ENCODE measurements at regions not wholly inside any gene's neighbourhood (a gene's known extent, or its start where the extent isn't known, plus 50 kb on each side); places are given as distances from the start of the nearest gene placed in this dataset.

DNA sequence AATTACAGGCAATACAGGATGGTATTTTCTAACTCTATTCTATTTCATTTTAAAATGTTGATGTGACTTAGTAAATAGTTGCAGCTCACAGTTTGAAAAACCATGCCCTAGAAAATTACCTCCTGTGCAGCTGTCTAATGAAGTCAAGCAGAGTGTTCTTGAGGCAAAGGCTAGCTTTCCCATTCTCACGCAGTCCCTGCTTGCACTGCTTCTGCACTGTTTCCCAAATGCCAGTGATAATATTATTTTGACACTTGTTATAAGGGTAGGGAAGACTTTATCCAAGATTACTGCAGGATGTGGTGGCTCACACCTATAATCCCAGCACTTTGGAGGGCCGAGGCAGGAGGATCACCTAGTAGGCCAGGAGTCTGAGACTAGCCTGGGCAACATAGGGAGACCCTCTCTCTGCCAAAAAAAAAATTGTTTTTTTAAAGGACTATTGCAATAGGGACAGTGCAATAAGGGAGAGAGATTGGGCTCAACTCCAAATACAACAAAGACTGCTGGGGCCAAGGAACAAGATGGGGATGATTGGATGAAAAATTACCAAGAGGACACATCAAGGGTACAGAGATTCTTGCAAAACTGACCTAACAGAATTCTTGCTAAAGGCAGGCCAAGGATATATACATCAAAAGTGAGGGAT is 196.1 kb downstream of the LY86 start:
- TF ChIP-seq, protein P1, sequence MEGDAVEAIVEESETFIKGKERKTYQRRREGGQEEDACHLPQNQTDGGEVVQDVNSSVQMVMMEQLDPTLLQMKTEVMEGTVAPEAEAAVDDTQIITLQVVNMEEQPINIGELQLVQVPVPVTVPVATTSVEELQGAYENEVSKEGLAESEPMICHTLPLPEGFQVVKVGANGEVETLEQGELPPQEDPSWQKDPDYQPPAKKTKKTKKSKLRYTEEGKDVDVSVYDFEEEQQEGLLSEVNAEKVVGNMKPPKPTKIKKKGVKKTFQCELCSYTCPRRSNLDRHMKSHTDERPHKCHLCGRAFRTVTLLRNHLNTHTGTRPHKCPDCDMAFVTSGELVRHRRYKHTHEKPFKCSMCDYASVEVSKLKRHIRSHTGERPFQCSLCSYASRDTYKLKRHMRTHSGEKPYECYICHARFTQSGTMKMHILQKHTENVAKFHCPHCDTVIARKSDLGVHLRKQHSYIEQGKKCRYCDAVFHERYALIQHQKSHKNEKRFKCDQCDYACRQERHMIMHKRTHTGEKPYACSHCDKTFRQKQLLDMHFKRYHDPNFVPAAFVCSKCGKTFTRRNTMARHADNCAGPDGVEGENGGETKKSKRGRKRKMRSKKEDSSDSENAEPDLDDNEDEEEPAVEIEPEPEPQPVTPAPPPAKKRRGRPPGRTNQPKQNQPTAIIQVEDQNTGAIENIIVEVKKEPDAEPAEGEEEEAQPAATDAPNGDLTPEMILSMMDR (IDR thresholded peaks at IDR 0.05) = no peak
- TF ChIP-seq POLR2A (IDR thresholded peaks at IDR 0.05) = no peak
- no peak for TF ChIP-seq EP300 (IDR thresholded peaks at IDR 0.05)
- H3K4me1 ChIP-seq = peaks cover 11% of the 10 kb centered on the region
- no peaks in the 10 kb centered on the region for H3K36me3 ChIP-seq
- H3K4me3 ChIP-seq = no peak overlapping the region
- no peak overlapping the region for H3K27ac ChIP-seq
- no peaks in the 10 kb centered on the region for H3K27me3 ChIP-seq
- 89% methylated on average over 2 of the region's 2 CpGs for WGBS
- no peak for DNase-seq (ENCODE audit: low spot score in 2 of 2)
- H3K9me3 ChIP-seq = no peaks in the 10 kb centered on the region

- no peak overlapping the region for H3K4me3 ChIP-seq
- no peaks in the 10 kb centered on the region for H3K27me3 ChIP-seq
- WGBS = 81% methylated on average over 5 of the region's 5 CpGs
- no peak overlapping the region for H3K27ac ChIP-seq
- DNase-seq (ENCODE audit: low spot score in 2 of 2) = no peak
- TF ChIP-seq POLR2A (IDR thresholded peaks at IDR 0.05) = no peak
- no peak for TF ChIP-seq POLR2AphosphoS5 (IDR thresholded peaks at IDR 0.05)
- TF ChIP-seq, protein P1 (IDR thresholded peaks at IDR 0.05) = no peak
- TF ChIP-seq EP300 (IDR thresholded peaks at IDR 0.05) = no peak
- H3K36me3 ChIP-seq = no peaks in the 10 kb centered on the region
- H3K9me3 ChIP-seq = no peaks in the 10 kb centered on the region
- H3K4me1 ChIP-seq = peaks cover 11% of the 10 kb centered on the region
Observed at GRCh38 chr6:6785163-6785521, 196.6 kb downstream of the LY86 start.

- Histone ChIP-seq H3K4me3 (no peak overlapping the region), H3K36me3 (no peaks in the 10 kb centered on the region), H3K9me3 (no peaks in the 10 kb centered on the region), H3K27me3 (no peaks in the 10 kb centered on the region), H3K4me1 (no peaks in the 10 kb centered on the region), H3K27ac (no peak overlapping the region)
- WGBS = 67% methylated on average over 4 of the region's 4 CpGs
- no peak for DNase-seq (ENCODE audit: low spot score in 2 of 2)
- TF ChIP-seq POLR2AphosphoS5 (IDR thresholded peaks at IDR 0.05) (no peak), POLR2A (IDR thresholded peaks at IDR 0.05) (no peak)
- TF ChIP-seq, protein P1 (IDR thresholded peaks at IDR 0.05) = peak in 1 of 2 donors; percentile 39
Observed at GRCh38 chr6:6788394-6789032, 200.0 kb downstream of the LY86 start.

- H3K4me1 ChIP-seq = no peaks in the 10 kb centered on the region
- no peaks in the 10 kb centered on the region for H3K36me3 ChIP-seq
- TF ChIP-seq EP300 (IDR thresholded peaks at IDR 0.05) = no peak
- no peak for TF ChIP-seq POLR2A (IDR thresholded peaks at IDR 0.05)
- no peak for TF ChIP-seq POLR2AphosphoS5 (IDR thresholded peaks at IDR 0.05)
- TF ChIP-seq, protein P1 (IDR thresholded peaks at IDR 0.05) = no peak
- no peaks in the 10 kb centered on the region for H3K27me3 ChIP-seq
- WGBS = 94% methylated on average over 5 of the region's 5 CpGs
- H3K4me3 ChIP-seq = no peak overlapping the region
- DNase-seq (ENCODE audit: low spot score in 2 of 2) = no peak
- no peak overlapping the region for H3K27ac ChIP-seq
- no peaks in the 10 kb centered on the region for H3K9me3 ChIP-seq
Observed at GRCh38 chr6:6790393-6790792, 201.9 kb downstream of the LY86 start.

DNA sequence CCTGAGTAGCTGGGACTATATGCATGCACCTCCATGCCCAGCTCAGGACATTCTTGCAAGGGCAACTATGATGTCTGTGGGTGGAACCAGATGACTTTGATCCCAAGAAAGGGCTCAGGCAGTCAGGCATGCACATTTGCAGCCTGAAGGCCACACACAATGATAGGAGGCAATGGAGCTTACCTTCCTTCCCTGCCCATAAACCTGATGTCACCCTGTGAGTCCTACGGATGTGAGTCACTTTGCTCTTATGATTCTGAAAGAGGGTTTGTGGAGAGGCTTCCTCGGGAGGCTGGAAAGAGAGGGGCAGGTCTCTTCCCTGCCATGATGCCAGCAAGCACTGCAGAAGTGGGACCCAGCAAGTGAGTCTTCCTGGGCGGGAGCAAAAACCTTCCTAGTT is 202.4 kb downstream of the LY86 start:
- TF ChIP-seq, protein P1 (IDR thresholded peaks at IDR 0.05) = no peak
- TF ChIP-seq EP300 (IDR thresholded peaks at IDR 0.05) (no peak), POLR2A (IDR thresholded peaks at IDR 0.05) (no peak), POLR2AphosphoS5 (IDR thresholded peaks at IDR 0.05) (no peak)
- Histone ChIP-seq H3K27ac (no peak overlapping the region), H3K9me3 (no peaks in the 10 kb centered on the region), H3K4me1 (no peaks in the 10 kb centered on the region), H3K36me3 (no peaks in the 10 kb centered on the region), H3K27me3 (no peaks in the 10 kb centered on the region), H3K4me3 (no peak overlapping the region)
- DNase-seq (ENCODE audit: low spot score in 2 of 2) = no peak
- 95% methylated on average over 3 of the region's 3 CpGs for WGBS
